HL-60 (cell line): ENCODE measurements at regions not wholly inside any gene's neighbourhood (a gene's known extent, or its start where the extent isn't known, plus 50 kb on each side); places are given as distances from the start of the nearest gene placed in this dataset.

Experiments
- DNase-seq, 2 experiments: peaks; one replicate each; pipeline ENCODE4 v3.0.0-alpha.2; 2010 to 2020; ENCODE audit warnings: low read depth in 1 of 2, low spot score in 1 of 2
- H3K27ac ChIP-seq: fragments of 250-450 bp; sonication (Bioruptor Pico); replicated peaks from 2 replicates; pipeline ENCODE4 v1.5.1; 2020; ENCODE audit warnings: mild to moderate bottlenecking, moderate library complexity
- H3K27me3 ChIP-seq: fragments of 250-450 bp; sonication (Bioruptor Pico); 2 replicates; pipeline ENCODE4 v1.5.1; 2021; ENCODE audit warnings: mild to moderate bottlenecking, moderate library complexity; ENCODE audit not compliant: insufficient read depth, poor library complexity, severe bottlenecking
- H3K4me3 ChIP-seq: replicated peaks from 2 replicates; pipeline ENCODE4 v1.5.1; 2011; ENCODE audit warnings: mild to moderate bottlenecking, control low read depth, low read length; ENCODE audit not compliant: insufficient read depth
- GABPA ChIP-seq: IDR thresholded peaks from 2 replicates; pipeline ENCODE4 v1.6.1; 2012; ENCODE audit warnings: low read depth
- POLR2AphosphoS5 ChIP-seq: IDR thresholded peaks from 2 replicates; pipeline ENCODE4 v1.6.1; 2012; ENCODE audit warnings: low read depth
- SPI1 ChIP-seq: IDR thresholded peaks from 2 replicates; pipeline ENCODE4 v1.6.1; 2012; ENCODE audit warnings: low read depth, mild to moderate bottlenecking, borderline replicate concordance
- TF ChIP-seq, protein P1 (sequence below): IDR thresholded peaks from one replicate; pipeline ENCODE4 v1.5.1; 2011; ENCODE audit warnings: low read length, control low read depth, inconsistent platforms; ENCODE audit not compliant: insufficient read depth
- TF ChIP-seq, protein P2 (sequence below): IDR thresholded peaks from 2 replicates; pipeline ENCODE4 v1.6.1; 2012; ENCODE audit warnings: low read depth; ENCODE audit not compliant: insufficient replicate concordance

DNA sequence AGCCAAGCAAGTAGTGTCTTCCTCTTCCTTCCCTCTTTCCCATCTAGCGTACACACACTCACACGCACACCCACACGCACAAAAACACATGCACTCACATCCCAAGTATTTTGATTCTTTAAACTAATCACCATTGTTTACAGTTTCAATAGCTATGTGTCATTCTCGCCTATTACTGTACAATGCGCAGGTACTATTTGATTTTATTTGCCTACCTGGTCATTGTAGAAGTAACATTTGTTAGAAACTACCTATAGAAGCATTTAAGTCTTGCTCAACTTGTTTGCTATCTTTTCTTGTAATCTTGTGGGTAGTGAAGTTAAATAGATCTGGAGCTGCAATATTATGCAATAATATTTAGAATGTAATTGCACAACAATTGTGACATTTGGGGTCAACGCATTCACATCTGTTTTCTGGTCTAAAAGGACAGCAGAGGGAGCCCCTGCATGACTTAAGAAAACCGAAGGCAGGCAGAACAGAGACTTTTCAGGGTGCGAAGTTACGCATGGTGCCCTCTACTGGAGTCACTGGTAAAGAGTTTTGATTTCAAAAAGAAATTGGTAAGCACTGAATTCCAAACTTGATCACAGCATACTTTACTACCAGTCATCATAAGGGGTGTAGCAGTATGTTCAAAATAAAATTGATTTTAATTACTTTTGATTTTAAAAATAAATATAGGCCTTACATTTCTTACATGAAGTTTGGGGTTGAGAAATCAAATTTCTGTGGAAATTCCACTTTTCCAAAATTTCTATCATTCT is 503.3 kb upstream of the FAM241A start:
- Histone ChIP-seq H3K4me3 (no peak overlapping the region), H3K27me3 (no peaks in the 10 kb centered on the region), H3K27ac (no peak overlapping the region)
- TF ChIP-seq, protein P1, sequence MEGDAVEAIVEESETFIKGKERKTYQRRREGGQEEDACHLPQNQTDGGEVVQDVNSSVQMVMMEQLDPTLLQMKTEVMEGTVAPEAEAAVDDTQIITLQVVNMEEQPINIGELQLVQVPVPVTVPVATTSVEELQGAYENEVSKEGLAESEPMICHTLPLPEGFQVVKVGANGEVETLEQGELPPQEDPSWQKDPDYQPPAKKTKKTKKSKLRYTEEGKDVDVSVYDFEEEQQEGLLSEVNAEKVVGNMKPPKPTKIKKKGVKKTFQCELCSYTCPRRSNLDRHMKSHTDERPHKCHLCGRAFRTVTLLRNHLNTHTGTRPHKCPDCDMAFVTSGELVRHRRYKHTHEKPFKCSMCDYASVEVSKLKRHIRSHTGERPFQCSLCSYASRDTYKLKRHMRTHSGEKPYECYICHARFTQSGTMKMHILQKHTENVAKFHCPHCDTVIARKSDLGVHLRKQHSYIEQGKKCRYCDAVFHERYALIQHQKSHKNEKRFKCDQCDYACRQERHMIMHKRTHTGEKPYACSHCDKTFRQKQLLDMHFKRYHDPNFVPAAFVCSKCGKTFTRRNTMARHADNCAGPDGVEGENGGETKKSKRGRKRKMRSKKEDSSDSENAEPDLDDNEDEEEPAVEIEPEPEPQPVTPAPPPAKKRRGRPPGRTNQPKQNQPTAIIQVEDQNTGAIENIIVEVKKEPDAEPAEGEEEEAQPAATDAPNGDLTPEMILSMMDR = peak; percentile 57
- TF ChIP-seq, protein P2, sequence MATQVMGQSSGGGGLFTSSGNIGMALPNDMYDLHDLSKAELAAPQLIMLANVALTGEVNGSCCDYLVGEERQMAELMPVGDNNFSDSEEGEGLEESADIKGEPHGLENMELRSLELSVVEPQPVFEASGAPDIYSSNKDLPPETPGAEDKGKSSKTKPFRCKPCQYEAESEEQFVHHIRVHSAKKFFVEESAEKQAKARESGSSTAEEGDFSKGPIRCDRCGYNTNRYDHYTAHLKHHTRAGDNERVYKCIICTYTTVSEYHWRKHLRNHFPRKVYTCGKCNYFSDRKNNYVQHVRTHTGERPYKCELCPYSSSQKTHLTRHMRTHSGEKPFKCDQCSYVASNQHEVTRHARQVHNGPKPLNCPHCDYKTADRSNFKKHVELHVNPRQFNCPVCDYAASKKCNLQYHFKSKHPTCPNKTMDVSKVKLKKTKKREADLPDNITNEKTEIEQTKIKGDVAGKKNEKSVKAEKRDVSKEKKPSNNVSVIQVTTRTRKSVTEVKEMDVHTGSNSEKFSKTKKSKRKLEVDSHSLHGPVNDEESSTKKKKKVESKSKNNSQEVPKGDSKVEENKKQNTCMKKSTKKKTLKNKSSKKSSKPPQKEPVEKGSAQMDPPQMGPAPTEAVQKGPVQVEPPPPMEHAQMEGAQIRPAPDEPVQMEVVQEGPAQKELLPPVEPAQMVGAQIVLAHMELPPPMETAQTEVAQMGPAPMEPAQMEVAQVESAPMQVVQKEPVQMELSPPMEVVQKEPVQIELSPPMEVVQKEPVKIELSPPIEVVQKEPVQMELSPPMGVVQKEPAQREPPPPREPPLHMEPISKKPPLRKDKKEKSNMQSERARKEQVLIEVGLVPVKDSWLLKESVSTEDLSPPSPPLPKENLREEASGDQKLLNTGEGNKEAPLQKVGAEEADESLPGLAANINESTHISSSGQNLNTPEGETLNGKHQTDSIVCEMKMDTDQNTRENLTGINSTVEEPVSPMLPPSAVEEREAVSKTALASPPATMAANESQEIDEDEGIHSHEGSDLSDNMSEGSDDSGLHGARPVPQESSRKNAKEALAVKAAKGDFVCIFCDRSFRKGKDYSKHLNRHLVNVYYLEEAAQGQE = no peak
- DNase-seq = peak; percentile 77 to 91

DNA sequence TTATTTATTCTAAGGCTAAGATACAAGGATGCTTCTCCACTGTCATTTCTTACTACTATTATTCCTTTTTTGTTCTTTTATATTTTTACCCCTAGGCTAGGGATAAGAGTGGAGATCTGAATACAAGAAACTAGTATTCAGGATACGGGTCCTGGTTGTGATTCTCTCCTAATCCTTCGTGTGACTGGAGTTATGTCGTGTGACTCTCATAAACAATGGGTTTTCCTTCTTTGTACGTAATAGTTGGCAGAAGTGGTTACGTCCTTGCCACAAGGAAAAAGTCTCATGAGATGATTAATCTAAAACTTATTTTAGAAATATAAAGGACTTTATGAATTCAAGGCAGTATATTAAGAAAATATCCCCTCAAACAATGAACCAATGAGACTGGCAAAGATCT is 497.2 kb upstream of the FAM241A start:
- H3K27me3 ChIP-seq = no peaks in the 10 kb centered on the region
- H3K4me3 ChIP-seq = no peak overlapping the region
- TF ChIP-seq, protein P2 = no peak
- TF ChIP-seq, protein P1 = no peak
- TF ChIP-seq SPI1 = no peak
- TF ChIP-seq GABPA = no peak
- no peak for DNase-seq
- H3K27ac ChIP-seq = no peak overlapping the region

DNA sequence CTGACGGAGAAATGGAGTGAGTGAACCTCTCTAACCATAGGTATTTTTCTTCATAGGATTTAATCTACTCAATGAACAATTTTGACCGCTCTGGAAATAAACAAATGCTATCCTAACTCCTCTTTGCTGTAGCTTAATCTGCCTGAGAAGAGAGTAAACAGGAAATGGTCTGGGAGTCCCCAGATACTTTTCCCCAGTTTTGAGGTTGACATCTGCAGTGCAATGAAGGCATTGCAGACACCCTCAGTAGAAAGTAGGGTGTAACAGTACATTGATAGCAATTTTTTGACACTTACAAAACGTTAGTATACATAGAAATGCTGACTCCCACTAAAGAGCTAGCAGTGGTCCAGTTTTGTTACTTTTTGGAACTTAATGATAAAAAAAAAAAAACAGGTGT is 495.9 kb upstream of the FAM241A start:
- Histone ChIP-seq H3K27me3 (no peaks in the 10 kb centered on the region), H3K4me3 (no peak overlapping the region), H3K27ac (no peak overlapping the region)
- TF ChIP-seq, protein P2 = no peak
- no peak for TF ChIP-seq POLR2AphosphoS5
- TF ChIP-seq GABPA = no peak
- TF ChIP-seq, protein P1 = no peak
- no peak for TF ChIP-seq SPI1
- DNase-seq = no peak
